IMR-90 (cell line): ENCODE measurements at regions not wholly inside any gene's neighbourhood (a gene's known extent, or its start where the extent isn't known, plus 50 kb on each side); places are given as distances from the start of the nearest gene placed in this dataset.

ENCODE experiments used
- ATAC-seq: fragments of 200-7000 bp; cut with Tn5 transposase; 2 replicates; pipeline ENCODE4 v1.9.1; 2020; ENCODE audit warnings: low read depth, mild to moderate bottlenecking, moderate library complexity
- BruUV-seq: library from RNA; stranded (reverse); fragments of 400-500 nt; replicated peaks from 2 replicates; lab custom pipeline; 2021; lab: Mats Ljungman, UMichigan
- CTCF ChIA-PET: fragments of 300-600 bp; formaldehyde crosslinking; extraction: SDS; loops from one replicate; lab custom pipeline; 2021; ENCODE audit warnings: antibody characterized with exemption; lab: Yijun Ruan, JAX
- POLR2A ChIA-PET: fragments of 300-600 bp; sonication (Branson Sonifier 250); formaldehyde crosslinking; loops from one replicate; lab custom pipeline; 2022; ENCODE audit warnings: antibody characterized with exemption; ENCODE audit not compliant: unreplicated experiment; lab: Charles Lee
- DNase-seq: peaks from one replicate; pipeline ENCODE4 v3.0.0; 2013
- H2AFZ ChIP-seq: replicated peaks from 2 replicates; pipeline ENCODE3; 2013; ENCODE audit warnings: low read length, mild to moderate bottlenecking; ENCODE audit not compliant: poor library complexity
- H2AK5ac ChIP-seq: 2 replicates; pipeline ENCODE4 v1.6.1; 2013; ENCODE audit warnings: low read depth, low read length, inconsistent platforms
- H2AK9ac ChIP-seq: replicated peaks from 2 replicates; pipeline ENCODE3; 2013; ENCODE audit warnings: mild to moderate bottlenecking, low read depth, low read length, moderate library complexity; ENCODE audit not compliant: poor library complexity
- H2BK120ac ChIP-seq: 2 replicates; pipeline ENCODE4 v1.6.1; 2013; ENCODE audit warnings: low read depth, low read length, inconsistent platforms
- H2BK15ac ChIP-seq: 3 replicates; pipeline ENCODE4 v1.6.1; 2013; ENCODE audit warnings: low read depth, low read length, inconsistent platforms
- H2BK20ac ChIP-seq: 2 replicates; pipeline ENCODE4 v1.6.1; 2013; ENCODE audit warnings: low read depth, mild to moderate bottlenecking, inconsistent platforms, low read length, moderate library complexity
- H2BK5ac ChIP-seq: 2 replicates; pipeline ENCODE4 v1.6.1; 2013; ENCODE audit warnings: mild to moderate bottlenecking, low read depth, low read length, inconsistent platforms; ENCODE audit not compliant: poor library complexity, severe bottlenecking
- H3K14ac ChIP-seq: replicated peaks from 2 replicates; pipeline ENCODE4 v1.6.1; 2013; ENCODE audit warnings: low read depth, low read length, inconsistent platforms
- H3K18ac ChIP-seq: 2 replicates; pipeline ENCODE4 v1.6.1; 2013; ENCODE audit warnings: low read depth, low read length, control low read depth
- H3K23ac ChIP-seq: 2 replicates; pipeline ENCODE4 v1.6.1; 2013; ENCODE audit warnings: low read depth, low read length, inconsistent platforms
- H3K27ac ChIP-seq: 2 replicates; pipeline ENCODE4 v1.5.1; 2013; ENCODE audit warnings: mild to moderate bottlenecking, control low read depth, low read length; ENCODE audit not compliant: insufficient read depth
- H3K27me3 ChIP-seq: 2 replicates; pipeline ENCODE4 v1.6.1; 2013; ENCODE audit warnings: low read length; ENCODE audit not compliant: control insufficient read depth, insufficient read depth
- H3K36me3 ChIP-seq: 2 replicates; pipeline ENCODE4 v1.6.1; 2013; ENCODE audit warnings: low read length, mixed read lengths; ENCODE audit not compliant: control insufficient read depth, insufficient read depth
- H3K4ac ChIP-seq: 2 replicates; pipeline ENCODE4 v1.6.1; 2013; ENCODE audit warnings: low read depth, low read length, inconsistent platforms
- H3K4me1 ChIP-seq: 2 replicates; pipeline ENCODE4 v1.6.1; 2013; ENCODE audit warnings: low read length, mixed read lengths; ENCODE audit not compliant: control insufficient read depth, insufficient read depth
- H3K4me2 ChIP-seq: 2 replicates; pipeline ENCODE4 v1.6.1; 2013; ENCODE audit warnings: low read depth, mild to moderate bottlenecking, control low read depth, low read length, moderate library complexity
- H3K4me3 ChIP-seq: 2 replicates; pipeline ENCODE4 v1.5.1; 2013; ENCODE audit warnings: low read depth, mild to moderate bottlenecking, control low read depth, low read length, moderate library complexity; ENCODE audit not compliant: insufficient read depth
- H3K56ac ChIP-seq: 2 replicates; pipeline ENCODE4 v1.6.1; 2013; ENCODE audit warnings: low read length, inconsistent platforms; ENCODE audit not compliant: insufficient read depth; ENCODE audit errors: extremely low read depth
- H3K79me1 ChIP-seq, 2 experiments: 2 replicates each; pipeline ENCODE4 v1.6.1; 2013; ENCODE audit warnings: low read length in 2 of 2, inconsistent platforms in 1 of 2, low read depth in 1 of 2
- H3K9ac ChIP-seq: 2 replicates; pipeline ENCODE4 v1.6.1; 2013; ENCODE audit warnings: low read depth, low read length, control low read depth
- H3K9me1 ChIP-seq: 2 replicates; pipeline ENCODE4 v1.6.1; 2013; ENCODE audit warnings: low read length, inconsistent platforms; ENCODE audit not compliant: insufficient read depth
- H3K9me3 ChIP-seq: 2 replicates; pipeline ENCODE4 v1.6.1; 2013; ENCODE audit warnings: low read length; ENCODE audit not compliant: control insufficient read depth, insufficient read depth
- H4K20me1 ChIP-seq: 2 replicates; pipeline ENCODE4 v1.6.1; 2013; ENCODE audit warnings: low read length, inconsistent platforms; ENCODE audit not compliant: insufficient read depth
- H4K5ac ChIP-seq: 2 replicates; pipeline ENCODE4 v1.6.1; 2013; ENCODE audit warnings: mild to moderate bottlenecking, low read depth, low read length, control low read depth
- H4K8ac ChIP-seq, 2 experiments: 2 replicates each; pipeline ENCODE4 v1.6.1; 2013; ENCODE audit warnings: low read depth in 2 of 2, low read length in 2 of 2, control low read depth in 1 of 2, inconsistent platforms in 1 of 2
- H4K91ac ChIP-seq: 2 replicates; pipeline ENCODE4 v1.6.1; 2013; ENCODE audit warnings: low read depth, low read length, inconsistent platforms; ENCODE audit not compliant: insufficient read depth
- MAZ ChIP-seq: IDR thresholded peaks from 2 replicates; pipeline ENCODE4 v1.6.1; 2012; ENCODE audit warnings: low read depth, mild to moderate bottlenecking, low read length, improper control_type of control experiment, moderate library complexity, borderline replicate concordance
- MXI1 ChIP-seq: IDR thresholded peaks from 2 replicates; pipeline ENCODE4 v1.6.1; 2012; ENCODE audit warnings: low read depth, mild to moderate bottlenecking, low read length, moderate library complexity, borderline replicate concordance
- NFE2L2 ChIP-seq: fragments of 150-350 bp; IDR thresholded peaks from 2 replicates; pipeline ENCODE4 v1.6.1; 2016; ENCODE audit warnings: low read depth, mild to moderate bottlenecking, low read length
- POLR2A ChIP-seq: IDR thresholded peaks from 2 replicates; pipeline ENCODE4 v1.6.1; 2012; ENCODE audit warnings: mild to moderate bottlenecking, low read depth, low read length
- RAD21 ChIP-seq: IDR thresholded peaks from 2 replicates; pipeline ENCODE4 v1.6.1; 2012; ENCODE audit warnings: low read length, improper control_type of control experiment
- SMC3 ChIP-seq: fragments of 150-350 bp; IDR thresholded peaks from 2 replicates; pipeline ENCODE4 v1.6.1; 2016; ENCODE audit warnings: low read depth, mild to moderate bottlenecking, antibody characterized with exemption, low read length, moderate library complexity
- USF2 ChIP-seq: fragments of 150-350 bp; IDR thresholded peaks from 2 replicates; pipeline ENCODE4 v1.6.1; 2017; ENCODE audit warnings: mild to moderate bottlenecking, antibody characterized with exemption, low read length, low read depth
- WGBS, 2 experiments: methylation state at CpG; one replicate each; pipeline versions ENCODE4 v1.1.5 to v1.1.7; 2013; ENCODE audit warnings: missing lambda C conversion rate in 2 of 2; ENCODE audit not compliant: insufficient read length in 1 of 2; ENCODE audit errors: extremely low coverage in 2 of 2; 5-methylcytosine and 5-hydroxymethylcytosine counted together
- dilution Hi-C: fragments of 300-500 bp; cut with HindIII; formaldehyde crosslinking; loops from one replicate; pipeline ENCODE4 v1.14.3; 2018; ENCODE audit warnings: low sequenced_read_pairs; ENCODE audit not compliant: unreplicated experiment
- in situ Hi-C: fragments of 300-500 bp; cut with MboI; formaldehyde crosslinking; loops from 3 replicates; pipeline ENCODE4 v1.14.3; 2019; ENCODE audit warnings: low sequenced_read_pairs, inconsistent platforms, mixed read lengths
- intact Hi-C: fragments of 100-400 bp; cut with micrococcal nuclease; formaldehyde crosslinking; loops from 2 replicates; pipeline ENCODE4 v1.10.0; 2022

- TF ChIP-seq MAZ (no peak), RAD21 (no peak), USF2 (no peak)
Observed at GRCh38 chr4:24080871-24081270, 191.0 kb upstream of the PPARGC1A start (continued).

- H3K4me3 ChIP-seq: no peak overlapping the region
- dilution Hi-C loops: no loop called here
- no peak overlapping the region for H3K56ac ChIP-seq
- intact Hi-C loops: no loop called here
- H2AK9ac ChIP-seq: no peak overlapping the region
- H3K14ac ChIP-seq: no peak overlapping the region
- no peaks in the 10 kb centered on the region for H3K9me1 ChIP-seq
- H2BK5ac ChIP-seq: no peak overlapping the region
- H3K4ac ChIP-seq: no peak overlapping the region
- 0 out of 2 replicates have a peak overlapping the region, but pooled peaks have one; percentile 15 for H2AK5ac ChIP-seq
- no peak overlapping the region for H3K23ac ChIP-seq
- H4K91ac ChIP-seq: no peak overlapping the region
- no peak overlapping the region for H4K5ac ChIP-seq
- H2BK20ac ChIP-seq: no peak overlapping the region; the same call in 1 of the 2 replicates
- H2BK15ac ChIP-seq: no peak overlapping the region
- no peak overlapping the region for H4K8ac ChIP-seq
- no peaks in the 10 kb centered on the region for H3K9me3 ChIP-seq
- H3K18ac ChIP-seq: no peak overlapping the region
- no peaks in the 10 kb centered on the region for H3K27me3 ChIP-seq
- ChIA-PET CTCF (interaction anchor here (0.6 kb wide), 1 partner anchor 188 kb away, joined by 3 read pairs; no protein-coding TSS in a partner anchor), POLR2A (no interaction called here)
- TF ChIP-seq SMC3: no peak
- no peak for TF ChIP-seq MXI1
- no peak for TF ChIP-seq NFE2L2
- no peak for TF ChIP-seq RAD21
- TF ChIP-seq POLR2A: no peak
- no peak overlapping the region for H3K27ac ChIP-seq
- H3K4me2 ChIP-seq: no peak overlapping the region
- no peak overlapping the region for H2BK120ac ChIP-seq
- in situ Hi-C loops: no loop called here
- no peak overlapping the region for H2AFZ ChIP-seq
- DNase-seq: no peak
- no peaks in the 10 kb centered on the region for H3K36me3 ChIP-seq
- no peak for ATAC-seq
- no peaks in the 10 kb centered on the region for H3K79me1 ChIP-seq
- H3K4me1 ChIP-seq: no peaks in the 10 kb centered on the region
- no CpG with 5 or more reads among the region's 2 CpGs for WGBS, 2 experiments
- no peak overlapping the region for H3K9ac ChIP-seq
- H4K20me1 ChIP-seq: no peaks in the 10 kb centered on the region
- BruUV-seq: no TSS peak
Observed at GRCh38 chr4:24078347-24078962, 188.6 kb upstream of the PPARGC1A start.
